ENCODE measurements at regions not wholly inside any gene's neighbourhood (a gene's known extent, or its start where the extent isn't known, plus 50 kb on each side); places are given as distances from the start of the nearest gene placed in this dataset.

DNA sequence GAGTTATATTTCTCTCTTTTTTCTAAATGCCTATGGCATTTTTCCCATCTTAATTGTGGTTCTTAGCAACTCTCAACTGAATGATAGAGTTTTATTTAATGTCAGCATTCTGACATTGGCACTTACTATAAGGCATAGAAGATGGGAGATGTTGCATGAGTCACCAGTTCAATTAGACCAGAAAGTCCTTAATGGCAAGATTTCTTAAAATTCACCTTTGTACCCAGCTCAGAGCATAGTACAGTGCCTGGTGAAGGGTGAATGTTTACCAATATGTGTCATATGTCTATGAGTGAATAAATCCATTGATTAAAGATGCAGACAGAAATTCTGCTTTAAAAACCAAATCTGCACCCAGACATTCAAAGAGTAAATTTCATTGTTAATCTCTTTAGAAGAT, 526.9 kb downstream of the EFNB2 start:
- TF ChIP-seq SUZ12 (IDR thresholded peaks at IDR 0.05; ENCODE audit: extremely low read depth, insufficient read depth, insufficient read length): no peak
- TF ChIP-seq YY1 (IDR thresholded peaks at IDR 0.05; ENCODE audit: insufficient read depth, insufficient read length): no peak
- no peak for TF ChIP-seq ZNF274 (IDR thresholded peaks at IDR 0.05; ENCODE audit: low read depth, low read length)
